HG03066 (cell line): ENCODE measurements at regions not wholly inside any gene's neighbourhood (a gene's known extent, or its start where the extent isn't known, plus 50 kb on each side); places are given as distances from the start of the nearest gene placed in this dataset.
"Not testable (repeated sequence)": the region's sequence is repeated elsewhere in the genome, so short reads cannot be mapped to it uniquely, and the experiment has no call there.

Experiments used
- ATAC-seq: cut with Tn5 transposase; IDR thresholded peaks from one replicate; pipeline ENCODE4 v1.9.1; 2021; ENCODE audit warnings: low read depth; ENCODE audit not compliant: unreplicated experiment

- ATAC-seq = no peak
Observed at GRCh38 chr5:39779831-39780230, 355.1 kb upstream of the DAB2 start.

- no peak for ATAC-seq
Observed at GRCh38 chr5:39775797-39776365, 351.1 kb upstream of the DAB2 start.

GRCh38 chr5:39775086-39775796 lies 350.5 kb upstream of the DAB2 start:
- ATAC-seq = no peak

- no peak for ATAC-seq
Observed at GRCh38 chr5:39774605-39775004, 349.8 kb upstream of the DAB2 start.

- no peak for ATAC-seq
Observed at GRCh38 chr5:39772307-39772706, 347.5 kb upstream of the DAB2 start.

GRCh38 chr5:39767916-39768315 lies 343.1 kb upstream of the DAB2 start:
- ATAC-seq = no peak

GRCh38 chr5:39765366-39765765 lies 340.6 kb upstream of the DAB2 start:
- ATAC-seq = no peak

- ATAC-seq = no peak
Observed at GRCh38 chr5:39762761-39763160, 338.0 kb upstream of the DAB2 start.

- ATAC-seq = no peak
Observed at GRCh38 chr5:39761199-39761950, 336.6 kb upstream of the DAB2 start.

GRCh38 chr5:39760385-39761198 lies 335.8 kb upstream of the DAB2 start:
- no peak for ATAC-seq

GRCh38 chr5:39759701-39760100 lies 334.9 kb upstream of the DAB2 start:
- no peak for ATAC-seq

GRCh38 chr5:39758426-39758825 lies 333.6 kb upstream of the DAB2 start:
- no peak for ATAC-seq

- no peak for ATAC-seq
Observed at GRCh38 chr5:39757131-39757530, 332.4 kb upstream of the DAB2 start.

- no peak for ATAC-seq
Observed at GRCh38 chr5:39755986-39756385, 331.2 kb upstream of the DAB2 start.

GRCh38 chr5:39755452-39755851 lies 330.7 kb upstream of the DAB2 start:
- no peak for ATAC-seq

- ATAC-seq = not testable (repeated sequence)
Observed at GRCh38 chr5:39753747-39754146, 329.0 kb upstream of the DAB2 start.

- ATAC-seq = no peak
Observed at GRCh38 chr5:39750661-39751060, 325.9 kb upstream of the DAB2 start.

GRCh38 chr5:39742916-39743315 lies 318.1 kb upstream of the DAB2 start:
- no peak for ATAC-seq

GRCh38 chr5:39740404-39740803 lies 315.6 kb upstream of the DAB2 start:
- no peak for ATAC-seq

GRCh38 chr5:39732166-39732565 lies 307.4 kb upstream of the DAB2 start:
- no peak for ATAC-seq

- no peak for ATAC-seq
Observed at GRCh38 chr5:39730699-39731098, 305.9 kb upstream of the DAB2 start.
